ENCODE measurements at regions not wholly inside any gene's neighbourhood (a gene's known extent, or its start where the extent isn't known, plus 50 kb on each side); places are given as distances from the start of the nearest gene placed in this dataset.

DNA sequence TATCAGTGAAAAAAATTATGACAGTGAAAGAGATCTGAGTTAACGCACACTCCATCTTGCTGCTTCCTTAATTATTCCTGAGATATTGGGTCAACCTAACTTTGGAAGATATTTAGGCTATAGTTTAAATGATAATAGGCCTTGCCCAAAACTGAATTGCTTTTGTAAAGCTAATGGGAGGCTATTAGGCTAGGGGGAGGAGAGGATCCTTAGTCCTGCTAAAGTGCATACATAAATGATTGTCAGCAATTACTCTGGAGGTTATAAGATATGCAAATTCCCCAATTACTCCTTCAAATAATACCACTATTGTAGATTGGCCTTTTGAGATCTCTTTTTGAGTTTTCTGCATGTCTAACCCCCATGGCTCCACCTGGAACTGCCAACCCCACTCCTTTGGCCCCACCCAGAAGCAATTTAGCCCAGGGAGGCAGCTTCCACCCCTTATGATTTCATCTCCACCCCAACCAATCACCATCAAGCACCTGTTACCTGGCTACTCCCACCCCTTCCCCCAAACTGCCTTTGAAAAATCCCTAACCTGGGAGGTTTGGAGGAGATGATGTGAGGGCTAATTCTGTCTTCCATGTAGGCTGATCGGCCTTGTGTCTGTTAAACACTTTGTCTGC is 509.3 kb upstream of the TGFBR2 start:
- no peak for TF ChIP-seq POLR2A (IDR thresholded peaks at IDR 0.05; ENCODE audit: low read length)
- TF ChIP-seq GATA1 (IDR thresholded peaks at IDR 0.05; ENCODE audit: low read depth, low read length): no peak
